Gastrocnemius medialis (tissue), 4 donors: ENCODE measurements at regions not wholly inside any gene's neighbourhood (a gene's known extent, or its start where the extent isn't known, plus 50 kb on each side); places are given as distances from the start of the nearest gene placed in this dataset.

ENCODE experiments used
- ATAC-seq, 2 donors: fragments of 150-250 bp; one replicate each; pipeline ENCODE4 v1.9.1; 2016
- DNase-seq, 2 donors: peaks; one replicate each; pipeline ENCODE4 v3.0.0-alpha.2; 2019
- H3K27ac ChIP-seq, 4 donors: fragments of 200-600 bp; sonication (generic); 1 replicate in 1 of 4; 2 replicates in 3 of 4; pipeline ENCODE4 v1.5.1; 2016 to 2018; ENCODE audit warnings: mild to moderate bottlenecking in 2 of 4, moderate library complexity in 1 of 4
- H3K27me3 ChIP-seq, 3 donors: fragments of 200-600 bp; sonication (generic) in 2 of 3; 1 replicate in 1 of 3; 2 replicates in 2 of 3; pipeline versions ENCODE4 v1.5.1 to v1.6.0; 2016 to 2019; ENCODE audit warnings: mild to moderate bottlenecking in 1 of 3, moderate library complexity in 1 of 3
- H3K36me3 ChIP-seq, 2 donors: fragments of 200-600 bp; sonication (generic) in 1 of 2; one replicate each; pipeline ENCODE4 v1.5.1; 2017 to 2018
- H3K4me1 ChIP-seq, 2 donors: fragments of 200-600 bp; sonication (generic) in 1 of 2; one replicate each; pipeline ENCODE4 v1.5.1; 2016 to 2017; ENCODE audit warnings: mild to moderate bottlenecking in 2 of 2
- H3K4me3 ChIP-seq, 4 donors: fragments of 200-600 bp; sonication (generic) in 3 of 4; 1 replicate in 1 of 4; 2 replicates in 3 of 4; pipeline ENCODE4 v1.5.1; 2016 to 2019; ENCODE audit warnings: mild to moderate bottlenecking in 2 of 4
- H3K9me3 ChIP-seq, 3 donors: fragments of 200-600 bp; sonication (generic) in 2 of 3; 1 replicate in 1 of 3; 2 replicates in 2 of 3; pipeline ENCODE4 v1.5.1; 2016 to 2019
- CTCF ChIP-seq, 5 experiments: fragments of 450-650 bp in 3 of 5; fragments of 200-600 bp in 2 of 5; sonication (generic) in 2 of 5; IDR thresholded peaks in 4 of 5; conservative IDR thresholded peaks in 1 of 5; 1 replicate in 4 of 5; 2 replicates in 1 of 5; pipeline ENCODE4 v1.5.1; 2016 to 2019; ENCODE audit warnings: antibody characterized with exemption in 5 of 5, mild to moderate bottlenecking in 3 of 5, moderate library complexity in 3 of 5
- POLR2A ChIP-seq, 2 donors: fragments of 450-650 bp; IDR thresholded peaks; one replicate each; pipeline ENCODE4 v1.6.1; 2017; ENCODE audit warnings: antibody characterized with exemption in 2 of 2, mild to moderate bottlenecking in 2 of 2, moderate library complexity in 2 of 2
- in situ Hi-C, 4 donors: fragments of 200-750 bp; cut with MboI; loops; one replicate each; pipeline versions ENCODE4 v1.15.0 to v1.8.0; 2017; ENCODE audit warnings: low sequenced_read_pairs in 4 of 4
- intact Hi-C: fragments of 100-400 bp; cut with DNase I; formaldehyde crosslinking; loops from one replicate; pipeline ENCODE4 v1.15.1; 2023; ENCODE audit warnings: low total_unique reads

GRCh38 chr14:27916326-27916725, 850.3 kb upstream of the FOXG1 start:
- no peak overlapping the region for H3K27ac ChIP-seq
- intact Hi-C loops (no loop called here), in situ Hi-C loops (no loop called here)
- H3K4me1 ChIP-seq = no peaks in the 10 kb centered on the region
- no peaks in the 10 kb centered on the region for H3K9me3 ChIP-seq
- ATAC-seq (no peak), DNase-seq (no peak)
- no peak overlapping the region for H3K4me3 ChIP-seq
- no peak for TF ChIP-seq POLR2A (IDR thresholded peaks at IDR 0.05)
- no peak for TF ChIP-seq CTCF (IDR thresholded peaks at IDR 0.05 in 4 of 5, conservative IDR thresholded peaks at IDR 0.05 in 1 of 5)
- H3K27me3 ChIP-seq = no peaks in the 10 kb centered on the region
- H3K36me3 ChIP-seq = no peaks in the 10 kb centered on the region

GRCh38 chr14:27917896-27918295, 848.7 kb upstream of the FOXG1 start:
- DNase-seq (no peak), ATAC-seq (no peak)
- in situ Hi-C loops (no loop called here), intact Hi-C loops (no loop called here)
- TF ChIP-seq POLR2A (IDR thresholded peaks at IDR 0.05) = no peak
- TF ChIP-seq CTCF (IDR thresholded peaks at IDR 0.05 in 4 of 5, conservative IDR thresholded peaks at IDR 0.05 in 1 of 5) = no peak
- H3K27ac ChIP-seq = no peak overlapping the region
- no peak overlapping the region for H3K4me3 ChIP-seq
- H3K4me1 ChIP-seq = no peaks in the 10 kb centered on the region
- no peaks in the 10 kb centered on the region for H3K27me3 ChIP-seq
- no peaks in the 10 kb centered on the region for H3K9me3 ChIP-seq
- no peaks in the 10 kb centered on the region for H3K36me3 ChIP-seq

- no peaks in the 10 kb centered on the region for H3K4me1 ChIP-seq
- no peaks in the 10 kb centered on the region for H3K9me3 ChIP-seq
- ATAC-seq (no peak), DNase-seq (no peak)
- TF ChIP-seq POLR2A (IDR thresholded peaks at IDR 0.05) = no peak
- TF ChIP-seq CTCF (IDR thresholded peaks at IDR 0.05 in 4 of 5, conservative IDR thresholded peaks at IDR 0.05 in 1 of 5) = no peak
- H3K27me3 ChIP-seq = no peaks in the 10 kb centered on the region
- in situ Hi-C loops = no loop called here
- no peak overlapping the region for H3K4me3 ChIP-seq
- intact Hi-C loops = no loop called here
- no peak overlapping the region for H3K27ac ChIP-seq
- no peaks in the 10 kb centered on the region for H3K36me3 ChIP-seq
Measured at GRCh38 chr14:27927519-27927918, 839.1 kb upstream of the FOXG1 start.

DNA sequence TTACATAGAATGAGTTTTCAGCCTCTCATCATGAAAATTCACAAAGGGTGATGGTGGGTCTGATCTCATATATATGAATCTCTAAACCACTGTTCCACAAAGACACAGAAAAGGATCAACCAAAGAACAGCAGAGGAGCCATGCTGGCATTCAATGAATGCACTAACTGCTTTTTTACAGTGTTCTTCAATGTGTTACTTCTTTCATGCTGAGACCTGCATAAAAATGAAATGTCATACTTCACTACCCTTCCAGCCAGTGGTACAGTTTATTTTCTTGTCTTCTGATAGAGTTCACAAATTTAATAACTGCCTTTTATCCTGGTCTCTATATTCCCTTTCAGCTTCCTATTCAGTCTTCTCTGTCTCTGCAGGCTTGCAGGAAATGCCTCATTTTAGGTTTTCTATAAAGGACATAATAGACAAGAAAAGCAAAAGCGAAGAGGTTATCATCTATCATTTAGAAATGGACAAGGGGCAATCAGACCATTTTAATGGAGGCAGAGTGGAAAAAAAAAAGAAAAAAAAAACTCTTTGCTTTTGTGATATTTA, 836.7 kb upstream of the FOXG1 start:
- Histone ChIP-seq H3K27ac (no peak overlapping the region), H3K36me3 (no peaks in the 10 kb centered on the region), H3K4me1 (no peaks in the 10 kb centered on the region), H3K9me3 (no peaks in the 10 kb centered on the region), H3K4me3 (no peak overlapping the region), H3K27me3 (no peaks in the 10 kb centered on the region)
- intact Hi-C loops = no loop called here
- TF ChIP-seq POLR2A (IDR thresholded peaks at IDR 0.05) (no peak), CTCF (IDR thresholded peaks at IDR 0.05 in 4 of 5, conservative IDR thresholded peaks at IDR 0.05 in 1 of 5) (no peak)
- in situ Hi-C loops = no loop called here
- no peak for ATAC-seq
- DNase-seq = no peak

GRCh38 chr14:27938392-27938791, 828.2 kb upstream of the FOXG1 start:
- H3K27ac ChIP-seq = no peak overlapping the region
- no peaks in the 10 kb centered on the region for H3K27me3 ChIP-seq
- H3K4me1 ChIP-seq = no peaks in the 10 kb centered on the region
- TF ChIP-seq CTCF (IDR thresholded peaks at IDR 0.05 in 4 of 5, conservative IDR thresholded peaks at IDR 0.05 in 1 of 5) (no peak), POLR2A (IDR thresholded peaks at IDR 0.05) (no peak)
- no peaks in the 10 kb centered on the region for H3K9me3 ChIP-seq
- DNase-seq (no peak), ATAC-seq (no peak)
- intact Hi-C loops (no loop called here), in situ Hi-C loops (no loop called here)
- H3K36me3 ChIP-seq = no peaks in the 10 kb centered on the region
- no peak overlapping the region for H3K4me3 ChIP-seq
